K562 (cell line): ENCODE measurements at regions not wholly inside any gene's neighbourhood (a gene's known extent, or its start where the extent isn't known, plus 50 kb on each side); places are given as distances from the start of the nearest gene placed in this dataset.

Experiments
- ATAC-seq: fragments of 200-7000 bp; cut with Tn5 transposase; 3 replicates; pipeline ENCODE4 v1.9.1; 2020; ENCODE audit warnings: moderate library complexity
- BruUV-seq: library from RNA; stranded (reverse); fragments of 400-500 nt; replicated peaks from 2 replicates; lab custom pipeline; 2021; lab: Mats Ljungman, UMichigan
- CTCF ChIA-PET: fragments of 300-600 bp; formaldehyde crosslinking; extraction: SDS; loops from one replicate; lab custom pipeline; 2021; ENCODE audit warnings: low intra/inter-chr PET ratio; lab: Yijun Ruan, JAX
- POLR2A ChIA-PET: fragments of 300-600, 350-650 bp; sonication (Branson Sonifier 250); formaldehyde crosslinking; extraction: SDS; loops from one replicate; lab custom pipeline; 2021; ENCODE audit warnings: antibody characterized with exemption, inconsistent platforms; lab: Yijun Ruan, JAX
- DNase-seq, 4 experiments: peaks; one replicate each; pipeline versions ENCODE4 v3.0.0 to v3.0.0-alpha.2; 2011 to 2018; ENCODE audit warnings: low spot score in 3 of 4, mixed read lengths in 3 of 4; ENCODE audit errors: extremely low read depth in 1 of 4
- FAIRE-seq: peaks from 2 replicates; lab custom pipeline; 2011; peaks lifted over from hg19 to GRCh38; lab: Jason Lieb, UNC
- H2AFZ ChIP-seq: 2 replicates; pipeline ENCODE4 v1.6.0; 2011; ENCODE audit warnings: low read depth, low read length, control low read depth, inconsistent platforms
- H3K27ac ChIP-seq: fragments of 200-600 bp; 3 replicates; pipeline ENCODE4 v1.8.0; 2011; ENCODE audit warnings: low read depth, mild to moderate bottlenecking, control low read depth, inconsistent platforms, low read length, moderate library complexity, mixed read lengths; ENCODE audit errors: extremely low read depth
- H3K27me3 ChIP-seq, 2 experiments: fragments of 300-600 bp in 1 of 2; 2 replicates in 1 of 2; 3 replicates in 1 of 2; pipeline versions ENCODE4 v1.6.0 to v1.8.0; 2011; ENCODE audit warnings: inconsistent platforms in 2 of 2, low read length in 2 of 2, mild to moderate bottlenecking in 1 of 2, mixed read lengths in 1 of 2, moderate library complexity in 1 of 2; ENCODE audit not compliant: control insufficient read depth in 2 of 2, insufficient read depth in 2 of 2
- H3K36me3 ChIP-seq: fragments of 300-600 bp; 3 replicates; pipeline ENCODE4 v1.8.0; 2011; ENCODE audit warnings: mild to moderate bottlenecking, low read length, inconsistent platforms; ENCODE audit not compliant: control insufficient read depth, insufficient read depth
- H3K4me1 ChIP-seq, 2 experiments: fragments of 200-600 bp in 1 of 2; replicated peaks in 1 of 2; 2 replicates in 1 of 2; 3 replicates in 1 of 2; pipeline versions ENCODE4 v1.5.1 to v1.8.0; 2011; ENCODE audit warnings: inconsistent platforms in 2 of 2, low read length in 2 of 2, mild to moderate bottlenecking in 1 of 2, mixed read lengths in 1 of 2, moderate library complexity in 1 of 2; ENCODE audit not compliant: control insufficient read depth in 2 of 2, insufficient read depth in 2 of 2
- H3K4me2 ChIP-seq: 2 replicates; pipeline ENCODE4 v1.6.1; 2011; ENCODE audit warnings: low read length, control low read depth, inconsistent platforms, mixed read lengths; ENCODE audit not compliant: insufficient read depth
- H3K4me3 ChIP-seq: fragments of 200-600 bp; sonication (generic), shearing (Covaris generic); 2 replicates; pipeline ENCODE4 v1.5.1; 2016; ENCODE audit warnings: control low read depth, inconsistent platforms
- H3K79me2 ChIP-seq: fragments of 200-600 bp; 3 replicates; pipeline ENCODE4 v1.8.0; 2011; ENCODE audit warnings: low read length, inconsistent platforms; ENCODE audit not compliant: control insufficient read depth, insufficient read depth
- H3K9ac ChIP-seq, 2 experiments: 2 replicates each; pipeline versions ENCODE4 v1.6.0 to v1.6.1; 2011; ENCODE audit warnings: low read depth in 2 of 2, low read length in 2 of 2, control low read depth in 1 of 2, inconsistent platforms in 1 of 2, mild to moderate bottlenecking in 1 of 2, mixed read lengths in 1 of 2; ENCODE audit not compliant: insufficient read depth in 1 of 2
- H3K9me1 ChIP-seq: one replicate; pipeline ENCODE4 v1.6.0; 2011; ENCODE audit warnings: inconsistent platforms, mild to moderate bottlenecking, low read length, moderate library complexity; ENCODE audit not compliant: control insufficient read depth, insufficient read depth
- H3K9me3 ChIP-seq: replicated peaks from 2 replicates; pipeline ENCODE4 v1.5.1; 2011; ENCODE audit warnings: low read depth, low read length, inconsistent platforms; ENCODE audit not compliant: control insufficient read depth, insufficient read depth
- H4K20me1 ChIP-seq: replicated peaks from 2 replicates; pipeline ENCODE4 v1.6.1; 2011; ENCODE audit warnings: low read length, inconsistent platforms, mixed read lengths; ENCODE audit not compliant: control insufficient read depth, insufficient read depth
- CHD1 ChIP-seq: fragments of 200-600 bp; sonication (generic); IDR thresholded peaks from one replicate; pipeline ENCODE4 v1.6.1; 2012; ENCODE audit warnings: mild to moderate bottlenecking, moderate library complexity, low read length, inconsistent platforms
- CTCF ChIP-seq, 3 experiments: IDR thresholded peaks in 2 of 3; conservative IDR thresholded peaks in 1 of 3; 2 replicates each; pipeline ENCODE4 v1.5.1; 2011 to 2012; ENCODE audit warnings: low read length in 3 of 3, mild to moderate bottlenecking in 3 of 3, control low read depth in 2 of 3, improper control_type of control experiment in 1 of 3, inconsistent platforms in 1 of 3, low read depth in 1 of 3, mixed read lengths in 1 of 3, moderate library complexity in 1 of 3; ENCODE audit not compliant: insufficient read depth in 2 of 3
- FOXA3 ChIP-seq, 2 experiments: fragments of 450-650 bp in 1 of 2; sonication (generic) in 1 of 2; formaldehyde crosslinking; IDR thresholded peaks in 1 of 2; conservative IDR thresholded peaks in 1 of 2; 2 replicates each; pipeline versions ENCODE4 v1.4.0 to v1.8.0; 2020 to 2022; ENCODE audit warnings: mild to moderate bottlenecking in 2 of 2, missing genetic modification reagents in 1 of 2
- IRF9 ChIP-seq: fragments of 450-650 bp; IDR thresholded peaks from 2 replicates; pipeline ENCODE4 v1.6.1; 2016; ENCODE audit warnings: missing biosample characterization, missing genetic modification characterization
- MED1 ChIP-seq: sonication (generic); formaldehyde crosslinking; IDR thresholded peaks from 2 replicates; pipeline ENCODE4 v1.8.1; 2023; ENCODE audit warnings: missing genetic modification reagents, borderline replicate concordance
- RERE ChIP-seq: sonication (generic); formaldehyde crosslinking; IDR thresholded peaks from 2 replicates; pipeline ENCODE4 v1.8.0; 2023; ENCODE audit warnings: missing genetic modification reagents, mild to moderate bottlenecking, borderline replicate concordance
- RHOXF2B ChIP-seq: fragments of 250-450 bp; sonication (Bioruptor Pico); conservative IDR thresholded peaks from 2 replicates; pipeline ENCODE4 v1.5.1; 2021
- SREBF2 ChIP-seq: sonication (generic); formaldehyde crosslinking; IDR thresholded peaks from 2 replicates; pipeline ENCODE4 v1.4.0; 2020; ENCODE audit warnings: mild to moderate bottlenecking, missing genetic modification reagents
- SUPT5H ChIP-seq: fragments of 450-650 bp; IDR thresholded peaks from 2 replicates; pipeline ENCODE4 v1.6.1; 2016
- U2AF1 ChIP-seq: fragments of 200-400 bp; formaldehyde crosslinking; optimal IDR thresholded peaks from 2 replicates; pipeline ENCODE3; 2017; ENCODE audit warnings: mild to moderate bottlenecking, low read depth, low read length, moderate library complexity
- YBX1 ChIP-seq: fragments of 450-650 bp; IDR thresholded peaks from 2 replicates; pipeline ENCODE4 v1.7.1; 2016; ENCODE audit warnings: mild to moderate bottlenecking
- ZBTB2 ChIP-seq: fragments of 450-650 bp; IDR thresholded peaks from 2 replicates; pipeline ENCODE4 v1.6.1; 2016; ENCODE audit warnings: antibody characterized with exemption
- ZFP36 ChIP-seq: fragments of 150-350 bp; IDR thresholded peaks from 2 replicates; pipeline ENCODE4 v1.6.1; 2018; ENCODE audit warnings: low read length, low read depth; ENCODE audit not compliant: partially characterized antibody
- WGBS: fragments of 100-300 bp; shearing (Covaris generic); methylation state at CpG from one replicate; pipeline ENCODE4 v1.1.6; 2016; ENCODE audit warnings: low coverage, mixed read lengths; ENCODE audit not compliant: insufficient coverage; ENCODE audit errors: missing lambda C conversion rate; 5-methylcytosine and 5-hydroxymethylcytosine counted together
- in situ Hi-C: fragments of 300-500 bp; cut with MboI; formaldehyde crosslinking; loops from 4 replicates; pipeline ENCODE4 v1.15.0; 2018; ENCODE audit warnings: inconsistent platforms, mixed read lengths
- intact Hi-C: fragments of 100-400 bp; cut with micrococcal nuclease; formaldehyde crosslinking; loops from 2 replicates; pipeline ENCODE4 v1.14.2; 2022

GRCh38 chr7:25050223-25050622 lies 70.2 kb upstream of the OSBPL3 start:
- in situ Hi-C loops: no loop called here
- no peak for TF ChIP-seq CHD1
- TF ChIP-seq CTCF (IDR thresholded peaks at IDR 0.05 in 2 of 3, conservative IDR thresholded peaks at IDR 0.05 in 1 of 3; ENCODE audit: insufficient read depth in 2 of 3, low read depth in 1 of 3, low read length in 3 of 3): no peak
- TF ChIP-seq FOXA3 (CRISPR knock-in tag; conservative IDR thresholded peaks at IDR 0.05 in 1 of 2, IDR thresholded peaks at IDR 0.05 in 1 of 2): no peak
- no peak for TF ChIP-seq ZFP36
- TF ChIP-seq RERE (CRISPR knock-in tag): no peak
- no peak for TF ChIP-seq SREBF2 (CRISPR knock-in tag)
- TF ChIP-seq SUPT5H: no peak
- no peak for TF ChIP-seq ZBTB2
- TF ChIP-seq YBX1: no peak
- TF ChIP-seq MED1 (CRISPR knock-in tag): no peak
- TF ChIP-seq IRF9 (tag): no peak
- TF ChIP-seq U2AF1: no peak
- TF ChIP-seq RHOXF2B (CRISPR knock-in tag): no peak

More at GRCh38 chr7:25050223-25050622, 70.2 kb upstream of the OSBPL3 start:
- no TSS peak for BruUV-seq
- ATAC-seq (no peak), FAIRE-seq (no peak), DNase-seq (no peak)
- peaks cover 2 to 12% of the 10 kb centered on the region in 2 experiments; a peak in 3 of 5 replicates for H3K27me3 ChIP-seq
- H3K4me1 ChIP-seq: peaks cover 0 to 5% of the 10 kb centered on the region in 2 experiments; a peak in 2 of 5 replicates
- no peaks in the 10 kb centered on the region for H3K79me2 ChIP-seq
- no peaks in the 10 kb centered on the region for H3K9me3 ChIP-seq
- intact Hi-C loops: no loop called here
- no peak overlapping the region for H2AFZ ChIP-seq
- ChIA-PET POLR2A (interaction anchor here (1.1 kb wide), 1 partner anchor 9 kb away, joined by 3 read pairs; no protein-coding TSS in a partner anchor), CTCF (no interaction called here)
- no peak overlapping the region for H3K4me2 ChIP-seq
- no peaks in the 10 kb centered on the region for H3K36me3 ChIP-seq
- no peak overlapping the region for H3K9ac ChIP-seq
- H4K20me1 ChIP-seq: no peaks in the 10 kb centered on the region
- 59% methylated on average over 5 of the region's 5 CpGs for WGBS
- no peak overlapping the region for H3K4me3 ChIP-seq
- no peak overlapping the region for H3K27ac ChIP-seq
- no peaks in the 10 kb centered on the region for H3K9me1 ChIP-seq
